Osteoblast (primary cell): ENCODE measurements at regions not wholly inside any gene's neighbourhood (a gene's known extent, or its start where the extent isn't known, plus 50 kb on each side); places are given as distances from the start of the nearest gene placed in this dataset.
"Not testable (repeated sequence)": the region's sequence is repeated elsewhere in the genome, so short reads cannot be mapped to it uniquely, and the experiment has no call there.

Source experiments
- DNase-seq: peaks from one replicate; pipeline ENCODE4 v3.0.0; 2011; ENCODE audit warnings: low spot score, mixed read lengths; ENCODE audit not compliant: insufficient read length; ENCODE audit errors: missing footprints
- H2AFZ ChIP-seq: 2 replicates; pipeline ENCODE4 v1.6.0; 2011; ENCODE audit warnings: mild to moderate bottlenecking, low read length
- H3K27ac ChIP-seq: 2 replicates; pipeline ENCODE4 v1.5.1; 2011; ENCODE audit warnings: mild to moderate bottlenecking, low read depth, low read length, moderate library complexity
- H3K27me3 ChIP-seq: 2 replicates; pipeline ENCODE4 v1.6.0; 2012; ENCODE audit warnings: mild to moderate bottlenecking, control low read depth, inconsistent platforms, low read length, moderate library complexity; ENCODE audit not compliant: insufficient read depth
- H3K36me3 ChIP-seq: 2 replicates; pipeline ENCODE4 v1.5.1; 2011; ENCODE audit warnings: mild to moderate bottlenecking, low read length, control low read depth, moderate library complexity; ENCODE audit not compliant: insufficient read depth
- H3K4me1 ChIP-seq: 2 replicates; pipeline ENCODE4 v1.5.1; 2011; ENCODE audit warnings: mild to moderate bottlenecking, low read length, control low read depth, moderate library complexity; ENCODE audit not compliant: insufficient read depth
- H3K4me2 ChIP-seq: 2 replicates; pipeline ENCODE4 v1.6.0; 2011; ENCODE audit warnings: mild to moderate bottlenecking, low read length; ENCODE audit not compliant: insufficient read depth
- H3K4me3 ChIP-seq: fragments of 200-600 bp; sonication (generic); 3 replicates; pipeline ENCODE4 v1.5.1; 2012; ENCODE audit warnings: mild to moderate bottlenecking, low read length, inconsistent platforms; ENCODE audit not compliant: insufficient read depth
- H3K79me2 ChIP-seq: 2 replicates; pipeline ENCODE4 v1.6.0; 2012; ENCODE audit warnings: mild to moderate bottlenecking, low read length, control low read depth, inconsistent platforms; ENCODE audit not compliant: insufficient read depth
- H3K9me3 ChIP-seq: 2 replicates; pipeline ENCODE4 v1.5.1; 2011; ENCODE audit warnings: low read depth, low read length, control low read depth
- H4K20me1 ChIP-seq: 2 replicates; pipeline ENCODE4 v1.6.0; 2012; ENCODE audit warnings: mild to moderate bottlenecking, low read length, control low read depth; ENCODE audit not compliant: insufficient read depth
- TF ChIP-seq, protein P1 (sequence below): IDR thresholded peaks from 2 replicates; pipeline ENCODE4 v1.5.1; 2011; ENCODE audit warnings: mild to moderate bottlenecking, low read depth, low read length, moderate library complexity; ENCODE audit errors: extremely low read depth

DNA sequence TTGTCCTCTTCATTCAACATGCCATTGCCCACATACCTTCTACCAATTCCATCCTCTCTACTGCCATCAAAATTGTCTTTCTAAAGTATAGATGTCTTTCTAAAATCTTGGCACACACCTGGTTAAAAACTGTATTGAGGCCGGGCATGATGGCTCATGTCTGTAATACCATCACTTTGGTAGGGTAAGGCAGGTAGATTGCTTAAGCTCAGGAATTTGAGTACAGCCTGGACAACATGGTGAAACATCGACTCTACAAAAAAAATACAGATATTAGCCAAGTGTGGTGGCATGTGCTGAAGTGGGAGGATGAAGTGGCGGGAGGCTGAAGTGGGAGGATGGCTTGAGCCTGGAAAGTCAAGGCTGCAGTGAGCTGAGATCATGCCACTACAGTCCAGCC, 412.1 kb downstream of the TMEM38B start:
- Histone ChIP-seq H2AFZ (no peak overlapping the region), H3K79me2 (no peaks in the 10 kb centered on the region), H3K36me3 (no peaks in the 10 kb centered on the region), H3K9me3 (no peaks in the 10 kb centered on the region), H4K20me1 (no peaks in the 10 kb centered on the region), H3K4me2 (no peak overlapping the region), H3K27ac (no peak overlapping the region), H3K4me1 (no peaks in the 10 kb centered on the region), H3K27me3 (no peaks in the 10 kb centered on the region), H3K4me3 (no peak overlapping the region)
- DNase-seq = no peak
- TF ChIP-seq, protein P1, sequence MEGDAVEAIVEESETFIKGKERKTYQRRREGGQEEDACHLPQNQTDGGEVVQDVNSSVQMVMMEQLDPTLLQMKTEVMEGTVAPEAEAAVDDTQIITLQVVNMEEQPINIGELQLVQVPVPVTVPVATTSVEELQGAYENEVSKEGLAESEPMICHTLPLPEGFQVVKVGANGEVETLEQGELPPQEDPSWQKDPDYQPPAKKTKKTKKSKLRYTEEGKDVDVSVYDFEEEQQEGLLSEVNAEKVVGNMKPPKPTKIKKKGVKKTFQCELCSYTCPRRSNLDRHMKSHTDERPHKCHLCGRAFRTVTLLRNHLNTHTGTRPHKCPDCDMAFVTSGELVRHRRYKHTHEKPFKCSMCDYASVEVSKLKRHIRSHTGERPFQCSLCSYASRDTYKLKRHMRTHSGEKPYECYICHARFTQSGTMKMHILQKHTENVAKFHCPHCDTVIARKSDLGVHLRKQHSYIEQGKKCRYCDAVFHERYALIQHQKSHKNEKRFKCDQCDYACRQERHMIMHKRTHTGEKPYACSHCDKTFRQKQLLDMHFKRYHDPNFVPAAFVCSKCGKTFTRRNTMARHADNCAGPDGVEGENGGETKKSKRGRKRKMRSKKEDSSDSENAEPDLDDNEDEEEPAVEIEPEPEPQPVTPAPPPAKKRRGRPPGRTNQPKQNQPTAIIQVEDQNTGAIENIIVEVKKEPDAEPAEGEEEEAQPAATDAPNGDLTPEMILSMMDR = no peak

DNA sequence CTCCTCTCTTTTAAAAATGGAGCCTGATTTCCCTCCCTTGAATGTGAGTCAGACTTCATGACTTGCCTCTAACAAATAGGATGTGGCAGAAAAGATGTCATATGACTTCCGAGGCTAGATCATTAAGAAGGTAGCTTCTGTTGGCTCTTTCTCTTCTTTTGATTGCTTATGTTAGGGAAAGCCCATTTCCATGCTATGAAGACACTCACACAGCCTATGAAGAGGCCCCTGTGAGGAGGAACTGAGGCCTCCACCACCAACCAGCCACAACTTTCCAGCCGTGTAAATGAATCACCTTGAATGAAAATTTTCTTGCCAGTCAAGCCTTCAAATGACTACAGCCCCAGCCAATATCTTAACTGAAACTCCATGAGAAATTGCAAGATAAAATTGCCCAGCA, 413.4 kb downstream of the TMEM38B start:
- Histone ChIP-seq H2AFZ (no peak overlapping the region), H3K9me3 (no peaks in the 10 kb centered on the region), H3K79me2 (no peaks in the 10 kb centered on the region), H3K27ac (no peak overlapping the region), H3K36me3 (no peaks in the 10 kb centered on the region), H3K4me3 (no peak overlapping the region), H3K4me2 (no peak overlapping the region), H3K4me1 (no peaks in the 10 kb centered on the region), H3K27me3 (no peaks in the 10 kb centered on the region), H4K20me1 (no peaks in the 10 kb centered on the region)
- no peak for DNase-seq
- TF ChIP-seq, protein P1 = no peak

DNA sequence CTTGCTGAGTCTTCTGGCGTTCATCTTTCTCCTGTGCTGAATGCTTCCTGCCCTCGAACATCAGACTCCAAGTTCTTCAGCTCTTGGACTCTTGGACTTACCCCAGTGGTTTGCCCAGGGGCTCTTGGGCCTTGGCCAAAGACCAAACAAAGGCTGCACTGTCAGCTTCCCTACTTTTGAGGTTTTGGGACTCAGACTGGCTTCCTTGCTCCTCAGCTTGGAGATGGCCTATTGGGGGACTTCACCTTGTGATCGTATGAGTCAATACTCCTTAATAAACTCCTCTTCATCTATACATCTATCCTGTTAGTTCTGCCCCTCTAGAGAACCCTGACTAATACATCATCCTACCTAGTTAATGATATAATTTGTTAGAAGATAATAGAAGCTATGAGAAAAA, 415.4 kb downstream of the TMEM38B start:
- not testable (repeated sequence) for H3K27me3 ChIP-seq, H3K79me2 ChIP-seq, H3K27ac ChIP-seq, H3K4me2 ChIP-seq, H3K4me3 ChIP-seq, H2AFZ ChIP-seq, H3K36me3 ChIP-seq, DNase-seq, H3K9me3 ChIP-seq, H3K4me1 ChIP-seq, H4K20me1 ChIP-seq

DNA sequence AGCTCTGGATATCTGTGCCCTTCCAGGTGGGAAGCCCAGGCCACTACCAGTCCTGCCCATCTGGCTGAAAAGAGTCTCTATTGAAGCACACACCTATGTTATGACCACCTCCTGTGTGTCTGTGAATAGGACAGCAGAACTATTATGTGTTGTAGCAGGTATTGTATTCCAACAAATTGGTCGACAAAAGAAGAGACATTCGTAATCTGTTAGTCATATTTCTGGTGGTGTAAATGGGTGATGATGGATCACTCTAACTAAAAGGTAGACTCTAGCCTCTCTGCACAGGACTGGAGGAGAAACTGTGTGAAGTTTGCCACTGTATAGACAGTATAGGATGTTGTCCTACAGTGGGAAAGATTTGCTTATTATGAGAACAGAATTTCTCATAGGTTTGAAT, 416.1 kb downstream of the TMEM38B start:
- TF ChIP-seq, protein P1 = no peak
- no peak for DNase-seq
- Histone ChIP-seq H3K4me2 (no peak overlapping the region), H3K36me3 (no peaks in the 10 kb centered on the region), H3K4me1 (no peaks in the 10 kb centered on the region), H3K4me3 (no peak overlapping the region), H3K27me3 (no peaks in the 10 kb centered on the region), H3K27ac (no peak overlapping the region), H2AFZ (no peak overlapping the region), H3K79me2 (no peaks in the 10 kb centered on the region), H3K9me3 (no peaks in the 10 kb centered on the region), H4K20me1 (no peaks in the 10 kb centered on the region)
